H1 (cell line): ENCODE measurements at regions not wholly inside any gene's neighbourhood (a gene's known extent, or its start where the extent isn't known, plus 50 kb on each side); places are given as distances from the start of the nearest gene placed in this dataset.

Experiments used
- CTCF ChIA-PET: fragments of 300-600 bp; sonication (Branson Sonifier 250); formaldehyde crosslinking; loops from one replicate; lab custom pipeline; 2021; ENCODE audit not compliant: partially characterized antibody; lab: Charles Lee
- POLR2A ChIA-PET: fragments of 300-600 bp; sonication (Branson Sonifier 250); formaldehyde crosslinking; loops from one replicate; lab custom pipeline; 2021; ENCODE audit warnings: inconsistent platforms; ENCODE audit not compliant: partially characterized antibody; lab: Charles Lee
- DNase-seq, 2 experiments: peaks; one replicate each; pipeline versions ENCODE4 v3.0.0 to v3.0.0-alpha.2; 2010 to 2022; ENCODE audit warnings: low spot score in 2 of 2, low read depth in 1 of 2, mixed read lengths in 1 of 2
- FAIRE-seq: peaks from 2 replicates; lab custom pipeline; 2011; peaks lifted over from hg19 to GRCh38; lab: Jason Lieb, UNC
- H2AFZ ChIP-seq: 2 replicates; pipeline ENCODE4 v1.8.1; 2012; ENCODE audit warnings: low read length, inconsistent platforms
- H2AK5ac ChIP-seq: 2 replicates; pipeline ENCODE4 v1.6.1; 2013; ENCODE audit warnings: low read depth, low read length
- H2BK120ac ChIP-seq: replicated peaks from 2 replicates; pipeline ENCODE3; 2013; ENCODE audit warnings: low read depth, low read length, inconsistent platforms
- H2BK12ac ChIP-seq: 2 replicates; pipeline ENCODE4 v1.6.1; 2013; ENCODE audit warnings: low read depth, low read length
- H2BK15ac ChIP-seq: 2 replicates; pipeline ENCODE4 v1.6.1; 2013; ENCODE audit warnings: low read length
- H2BK20ac ChIP-seq: 2 replicates; pipeline ENCODE4 v1.6.1; 2013; ENCODE audit warnings: low read length
- H2BK5ac ChIP-seq: 2 replicates; pipeline ENCODE4 v1.6.1; 2013; ENCODE audit warnings: low read depth, low read length
- H3K14ac ChIP-seq: 2 replicates; pipeline ENCODE4 v1.6.1; 2013; ENCODE audit warnings: inconsistent platforms; ENCODE audit not compliant: insufficient read length
- H3K18ac ChIP-seq: 2 replicates; pipeline ENCODE4 v1.6.1; 2013; ENCODE audit warnings: low read length; ENCODE audit errors: extremely low read depth
- H3K23ac ChIP-seq: 2 replicates; pipeline ENCODE4 v1.6.1; 2013; ENCODE audit warnings: inconsistent platforms; ENCODE audit not compliant: insufficient read length
- H3K23me2 ChIP-seq: 2 replicates; pipeline ENCODE4 v1.6.1; 2013; ENCODE audit warnings: low read depth, low read length
- H3K27ac ChIP-seq: 2 replicates; pipeline ENCODE4 v1.6.1; 2011; ENCODE audit warnings: low read depth, low read length, inconsistent platforms
- H3K27me3 ChIP-seq, 4 experiments: replicated peaks in 1 of 4; 1 replicate in 1 of 4; 2 replicates in 3 of 4; pipeline versions ENCODE4 v1.6.1 to v1.8.1; 2011 to 2013; ENCODE audit warnings: low read length in 3 of 4, mild to moderate bottlenecking in 3 of 4, inconsistent platforms in 2 of 4, mixed read lengths in 2 of 4, moderate library complexity in 1 of 4; ENCODE audit not compliant: control insufficient read depth in 3 of 4, insufficient read depth in 3 of 4; ENCODE audit errors: extremely low read depth in 1 of 4
- H3K36me3 ChIP-seq, 4 experiments: 2 replicates each; pipeline versions ENCODE4 v1.6.1 to v1.8.1; 2011 to 2013; ENCODE audit warnings: mild to moderate bottlenecking in 4 of 4, low read length in 3 of 4, moderate library complexity in 2 of 4, control low read depth in 1 of 4, inconsistent platforms in 1 of 4; ENCODE audit not compliant: insufficient read depth in 4 of 4, control insufficient read depth in 2 of 4
- H3K4ac ChIP-seq: replicated peaks from 2 replicates; pipeline ENCODE3; 2013; ENCODE audit warnings: low read length, low read depth, mixed read lengths, inconsistent platforms; ENCODE audit not compliant: insufficient read length
- H3K4me1 ChIP-seq, 4 experiments: replicated peaks in 1 of 4; 1 replicate in 1 of 4; 2 replicates in 3 of 4; pipeline versions ENCODE4 v1.6.1 to v1.8.1; 2011 to 2013; ENCODE audit warnings: low read length in 3 of 4, inconsistent platforms in 2 of 4, mixed read lengths in 1 of 4; ENCODE audit not compliant: insufficient read depth in 4 of 4, control insufficient read depth in 3 of 4
- H3K4me2 ChIP-seq, 2 experiments: 2 replicates each; pipeline versions ENCODE4 v1.6.1 to v1.8.1; 2011 to 2013; ENCODE audit warnings: low read depth in 2 of 2, low read length in 2 of 2, control low read depth in 1 of 2, inconsistent platforms in 1 of 2, mild to moderate bottlenecking in 1 of 2; ENCODE audit not compliant: insufficient read depth in 1 of 2
- H3K4me3 ChIP-seq, 4 experiments: fragments of 200-600, 300-600 bp in 1 of 4; sonication (generic), shearing (Covaris generic), sonication (Bioruptor Twin) in 1 of 4; 2 replicates each; pipeline versions ENCODE4 v1.5.1 to v1.8.1; 2011 to 2016; ENCODE audit warnings: low read length in 4 of 4, low read depth in 3 of 4, control low read depth in 2 of 4, inconsistent platforms in 2 of 4, mild to moderate bottlenecking in 2 of 4, mixed read lengths in 1 of 4, moderate library complexity in 1 of 4; ENCODE audit not compliant: insufficient read depth in 2 of 4; ENCODE audit errors: extremely low read depth in 1 of 4
- H3K56ac ChIP-seq: replicated peaks from 2 replicates; pipeline ENCODE3; 2013; ENCODE audit warnings: low read depth, mild to moderate bottlenecking, mixed read lengths, low read length, inconsistent platforms; ENCODE audit not compliant: insufficient read length
- H3K79me1 ChIP-seq: 2 replicates; pipeline ENCODE4 v1.6.1; 2013; ENCODE audit warnings: low read depth, low read length, control low read depth
- H3K79me2 ChIP-seq, 2 experiments: 2 replicates each; pipeline versions ENCODE4 v1.6.1 to v1.8.1; 2012 to 2013; ENCODE audit warnings: low read length in 2 of 2, mild to moderate bottlenecking in 2 of 2, inconsistent platforms in 1 of 2; ENCODE audit not compliant: insufficient read depth in 2 of 2, control insufficient read depth in 1 of 2
- H3K9ac ChIP-seq, 4 experiments: replicated peaks in 1 of 4; 1 replicate in 1 of 4; 2 replicates in 3 of 4; pipeline versions ENCODE4 v1.6.1 to v1.8.1; 2011 to 2013; ENCODE audit warnings: low read depth in 3 of 4, low read length in 3 of 4, control low read depth in 2 of 4, mild to moderate bottlenecking in 2 of 4, moderate library complexity in 2 of 4, inconsistent platforms in 1 of 4; ENCODE audit errors: extremely low read depth in 1 of 4
- H3K9me3 ChIP-seq, 2 experiments: 2 replicates each; pipeline versions ENCODE4 v1.6.1 to v1.8.1; 2012 to 2013; ENCODE audit warnings: mild to moderate bottlenecking in 2 of 2, moderate library complexity in 2 of 2, control low read depth in 1 of 2, inconsistent platforms in 1 of 2, low read depth in 1 of 2, low read length in 1 of 2, mixed read lengths in 1 of 2; ENCODE audit not compliant: insufficient read depth in 2 of 2
- H4K20me1 ChIP-seq, 2 experiments: replicated peaks in 1 of 2; 2 replicates each; pipeline versions ENCODE3 to v1.8.1; 2011 to 2013; ENCODE audit warnings: inconsistent platforms in 2 of 2, low read length in 2 of 2, mild to moderate bottlenecking in 1 of 2; ENCODE audit not compliant: insufficient read depth in 2 of 2, control insufficient read depth in 1 of 2
- H4K5ac ChIP-seq: 2 replicates; pipeline ENCODE4 v1.6.1; 2013; ENCODE audit warnings: low read length, low read depth, mixed read lengths, inconsistent platforms; ENCODE audit not compliant: insufficient read length
- H4K8ac ChIP-seq: 2 replicates; pipeline ENCODE4 v1.8.0; 2013; ENCODE audit warnings: mild to moderate bottlenecking, moderate library complexity, low read length, inconsistent platforms; ENCODE audit not compliant: insufficient read depth; ENCODE audit errors: extremely low read depth
- H4K91ac ChIP-seq: replicated peaks from 2 replicates; pipeline ENCODE3; 2013; ENCODE audit warnings: low read length, mixed read lengths, inconsistent platforms; ENCODE audit not compliant: insufficient read length
- BCL11A ChIP-seq, 2 experiments: IDR thresholded peaks; one replicate each; pipeline ENCODE4 v1.6.1; 2011; ENCODE audit warnings: low read depth in 2 of 2, low read length in 2 of 2, mild to moderate bottlenecking in 2 of 2
- BRCA1 ChIP-seq: IDR thresholded peaks from 2 replicates; pipeline ENCODE4 v1.6.1; 2012; ENCODE audit warnings: low read depth, low read length, improper control_type of control experiment
- EP300 ChIP-seq, 2 experiments: IDR thresholded peaks; 1 replicate in 1 of 2; 2 replicates in 1 of 2; pipeline ENCODE4 v1.6.1; 2011 to 2012; ENCODE audit warnings: low read depth in 2 of 2, low read length in 2 of 2, mild to moderate bottlenecking in 2 of 2, borderline replicate concordance in 1 of 2, inconsistent platforms in 1 of 2, moderate library complexity in 1 of 2
- FOSL1 ChIP-seq: IDR thresholded peaks from 2 replicates; pipeline ENCODE4 v1.6.1; 2011; ENCODE audit warnings: mild to moderate bottlenecking, low read depth, low read length, moderate library complexity; ENCODE audit not compliant: insufficient read depth
- GABPA ChIP-seq: IDR thresholded peaks from 2 replicates; pipeline ENCODE4 v1.6.1; 2011; ENCODE audit warnings: mild to moderate bottlenecking, low read length, moderate library complexity, borderline replicate concordance; ENCODE audit not compliant: insufficient read depth
- JUND ChIP-seq: IDR thresholded peaks from 2 replicates; pipeline ENCODE4 v1.6.1; 2011; ENCODE audit warnings: mild to moderate bottlenecking, improper control_type of control experiment, low read length
- SIRT6 ChIP-seq: IDR thresholded peaks from one replicate; pipeline ENCODE4 v1.7.1; 2012; ENCODE audit warnings: low read length, inconsistent platforms
- WGBS, 2 experiments: shearing (Covaris generic) in 1 of 2; methylation state at CpG; one replicate each; pipeline versions ENCODE4 v1.1.6 to v1.1.7; 2013 to 2015; ENCODE audit warnings: low lambda C conversion rate in 2 of 2, mixed read lengths in 2 of 2, inconsistent platforms in 1 of 2, low coverage in 1 of 2, missing lambda C conversion rate in 1 of 2; ENCODE audit not compliant: insufficient replicate concordance in 2 of 2, insufficient coverage in 1 of 2, insufficient read length in 1 of 2; ENCODE audit errors: extremely low coverage in 1 of 2, missing lambda C conversion rate in 1 of 2; 5-methylcytosine and 5-hydroxymethylcytosine counted together

- no peak overlapping the region for H3K9ac ChIP-seq
- DNase-seq: no peak
- H3K4me2 ChIP-seq: no peak overlapping the region
- H2AFZ ChIP-seq: no peak overlapping the region
- peak overlapping the region; percentile 9; the same call in 1 of the 2 replicates for H2BK15ac ChIP-seq
- peak overlapping the region; percentile 4; the same call in 1 of the 2 replicates for H4K8ac ChIP-seq
- H4K20me1 ChIP-seq: no peaks in the 10 kb centered on the region
- H2BK120ac ChIP-seq: no peak overlapping the region
- H3K23me2 ChIP-seq: no peaks in the 10 kb centered on the region
- ChIA-PET CTCF (interaction anchor here (0.6 to 9.5 kb wide), 28 partner anchors 10 to 263 kb away, joined by 3 to 74 read pairs (median 4); no protein-coding TSS in a partner anchor), POLR2A (no interaction called here)
- TF ChIP-seq EP300 (IDR thresholded peaks at IDR 0.05; ENCODE audit: borderline replicate concordance in 1 of 2, low read depth in 2 of 2, low read length in 2 of 2) (no peak), JUND (no peak), BCL11A (IDR thresholded peaks at IDR 0.05; ENCODE audit: low read depth in 2 of 2, low read length in 2 of 2) (no peak), GABPA (no peak), FOSL1 (no peak), BRCA1 (no peak), SIRT6 (no peak)
- H2BK5ac ChIP-seq: peak overlapping the region; percentile 20; the same call in 1 of the 2 replicates
- peak overlapping the region; percentile 84; the same call in 1 of the 2 replicates for H2BK12ac ChIP-seq
- no peak overlapping the region; the same call in 1 of the 2 replicates for H3K18ac ChIP-seq
- peaks cover 2 to 20% (median 12%) of the 10 kb centered on the region in 4 experiments for H3K4me1 ChIP-seq
- H4K91ac ChIP-seq: peak overlapping the region; percentile 34
- no peak overlapping the region for H4K5ac ChIP-seq
- no peaks in the 10 kb centered on the region for H3K79me2 ChIP-seq
- 0 out of 2 replicates have a peak overlapping the region, but pooled peaks have one; percentile 11 for H2BK20ac ChIP-seq
- H3K14ac ChIP-seq: no peak overlapping the region
- no peaks in the 10 kb centered on the region for H3K36me3 ChIP-seq
- no peak overlapping the region for H3K23ac ChIP-seq
- no peak overlapping the region for H3K56ac ChIP-seq
- H3K27ac ChIP-seq: no peak overlapping the region
- FAIRE-seq: no peak
- no peak overlapping the region for H2AK5ac ChIP-seq
- H3K27me3 ChIP-seq: no peaks in the 10 kb centered on the region
- H3K79me1 ChIP-seq: no peaks in the 10 kb centered on the region
- no peaks in the 10 kb centered on the region for H3K9me3 ChIP-seq
- 91% methylated on average over 19 of the region's 19 CpGs; no CpG with 5 or more reads in 1 of the 2 experiments for WGBS, 2 experiments
- H3K4me3 ChIP-seq: no peak overlapping the region
- peak overlapping the region; percentile 32 for H3K4ac ChIP-seq
These were observed 134.6 kb upstream of the PPP1R26 start for GRCh38 chr9:135344915-135345500.
